ENCODE measurements at regions not wholly inside any gene's neighbourhood (a gene's known extent, or its start where the extent isn't known, plus 50 kb on each side); places are given as distances from the start of the nearest gene placed in this dataset.

- TF ChIP-seq CTCF (IDR thresholded peaks at IDR 0.05) = no peak
- no peak for TF ChIP-seq POLR2A (IDR thresholded peaks at IDR 0.05)
Measured at GRCh38 chr2:207281436-207281835, 115.7 kb upstream of the KLF7 start.

Measured in uterus (tissue), 2 donors.